A549 (cell line): ENCODE measurements at regions not wholly inside any gene's neighbourhood (a gene's known extent, or its start where the extent isn't known, plus 50 kb on each side); places are given as distances from the start of the nearest gene placed in this dataset.

ENCODE experiments used
- ATAC-seq, 2 experiments: fragments of 200-7000 bp in 1 of 2; fragments of >200 bp in 1 of 2; cut with Nextera tagmentation in 1 of 2; cut with Tn5 transposase in 1 of 2; 3 replicates each; pipeline versions ENCODE4 v1.8.0 to v1.9.1; 2018 to 2020; ENCODE audit warnings: mild to moderate bottlenecking in 1 of 2, moderate library complexity in 1 of 2
- CTCF ChIA-PET: fragments of 300-600 bp; sonication (Branson Sonifier 250); formaldehyde crosslinking; extraction: SDS; loops from one replicate; lab custom pipeline; 2021; ENCODE audit warnings: antibody characterized with exemption, inconsistent platforms; lab: Yijun Ruan, JAX
- POLR2A ChIA-PET: fragments of 350-600 bp; formaldehyde crosslinking; extraction: SDS; loops from one replicate; lab custom pipeline; 2021; ENCODE audit warnings: antibody characterized with exemption, inconsistent platforms; lab: Yijun Ruan, JAX
- DNase-seq, 2 experiments: peaks; one replicate each; pipeline versions ENCODE4 v3.0.0 to v3.0.0-alpha.2; 2011 to 2016; ENCODE audit warnings: low read depth in 1 of 2, low spot score in 1 of 2
- FAIRE-seq: peaks from 2 replicates; lab custom pipeline; 2011; peaks lifted over from hg19 to GRCh38; lab: Jason Lieb, UNC
- H3K27ac ChIP-seq, 2 experiments: fragments of >200 bp; sonication (Bioruptor Twin); formaldehyde crosslinking; 3 replicates each; pipeline ENCODE4 v1.5.1; 2016 to 2017
- H3K4me1 ChIP-seq: fragments of >200 bp; sonication (Bioruptor Twin); formaldehyde crosslinking; 3 replicates; pipeline ENCODE4 v1.6.1; 2016
- H3K4me2 ChIP-seq: fragments of >200 bp; sonication (Bioruptor Twin); formaldehyde crosslinking; 3 replicates; pipeline ENCODE4 v1.6.1; 2016
- H3K4me3 ChIP-seq: fragments of >200 bp; sonication (Bioruptor Twin); formaldehyde crosslinking; 3 replicates; pipeline ENCODE4 v1.5.1; 2016
- H3K9me3 ChIP-seq: fragments of >200 bp; sonication (Bioruptor Twin); formaldehyde crosslinking; 3 replicates; pipeline ENCODE4 v1.6.1; 2016
- ATOH8 ChIP-seq: fragments of 250-450 bp; sonication (Bioruptor Pico); IDR thresholded peaks from 2 replicates; pipeline ENCODE4 v1.5.0; 2020; ENCODE audit warnings: low read depth, mild to moderate bottlenecking, moderate library complexity
- BHLHE40 ChIP-seq: IDR thresholded peaks from 2 replicates; pipeline ENCODE4 v1.6.1; 2012; ENCODE audit warnings: low read depth, low read length, inconsistent platforms
- CBX2 ChIP-seq: fragments of 200-600 bp; sonication (generic); IDR thresholded peaks from 2 replicates; pipeline ENCODE4 v1.6.1; 2016; ENCODE audit warnings: low read depth, mild to moderate bottlenecking, borderline replicate concordance
- CBX8 ChIP-seq: fragments of 200-600 bp; sonication (generic); IDR thresholded peaks from 2 replicates; pipeline ENCODE4 v1.6.1; 2016
- CEBPB ChIP-seq, 2 experiments: fragments of >200 bp in 1 of 2; sonication (Bioruptor Twin) in 1 of 2; formaldehyde crosslinking in 1 of 2; IDR thresholded peaks; 2 replicates each; pipeline ENCODE4 v1.6.1; 2012 to 2016
- CHD4 ChIP-seq: fragments of 200-600 bp; sonication (generic); IDR thresholded peaks from 2 replicates; pipeline ENCODE4 v1.6.1; 2016; ENCODE audit warnings: antibody characterized with exemption, mild to moderate bottlenecking, borderline replicate concordance
- E2F6 ChIP-seq: IDR thresholded peaks from 2 replicates; pipeline ENCODE4 v1.6.1; 2012; ENCODE audit warnings: low read depth, borderline replicate concordance
- EP300 ChIP-seq, 2 experiments: fragments of >200 bp; sonication (Bioruptor Twin); formaldehyde crosslinking; IDR thresholded peaks; 2 replicates in 1 of 2; 3 replicates in 1 of 2; pipeline ENCODE4 v1.6.1; 2016 to 2017
- FOSB ChIP-seq: fragments of 250-450 bp; sonication (Bioruptor Pico); IDR thresholded peaks from 2 replicates; pipeline ENCODE4 v1.5.0; 2020; ENCODE audit warnings: mild to moderate bottlenecking, moderate library complexity
- GATA3 ChIP-seq: IDR thresholded peaks from 2 replicates; pipeline ENCODE4 v1.6.1; 2012; ENCODE audit warnings: borderline replicate concordance
- HES2 ChIP-seq: fragments of >200 bp; sonication (Bioruptor Twin); formaldehyde crosslinking; IDR thresholded peaks from 2 replicates; pipeline ENCODE4 v1.6.1; 2016
- HEYL ChIP-seq: fragments of 250-450 bp; sonication (Bioruptor Pico); IDR thresholded peaks from 2 replicates; pipeline ENCODE4 v1.8.0; 2021; ENCODE audit warnings: mild to moderate bottlenecking, moderate library complexity
- HMGXB4 ChIP-seq: fragments of 250-450 bp; sonication (Bioruptor Pico); IDR thresholded peaks from 2 replicates; pipeline ENCODE4 v1.5.0; 2021; ENCODE audit warnings: mild to moderate bottlenecking, moderate library complexity, borderline replicate concordance
- HOXB13 ChIP-seq: fragments of 250-450 bp; sonication (Bioruptor Pico); IDR thresholded peaks from 2 replicates; pipeline ENCODE4 v1.5.0; 2020; ENCODE audit warnings: low read depth, mild to moderate bottlenecking, moderate library complexity
- HOXB5 ChIP-seq: fragments of 250-450 bp; sonication (Bioruptor Pico); IDR thresholded peaks from 2 replicates; pipeline ENCODE4 v1.5.0; 2020; ENCODE audit warnings: mild to moderate bottlenecking, moderate library complexity
- JUNB ChIP-seq: fragments of >200 bp; sonication (Bioruptor Twin); formaldehyde crosslinking; IDR thresholded peaks from 2 replicates; pipeline ENCODE4 v1.6.1; 2016
- KDM5A ChIP-seq: fragments of 200-600 bp; sonication (generic); IDR thresholded peaks from 2 replicates; pipeline ENCODE4 v1.6.1; 2016; ENCODE audit warnings: antibody characterized with exemption, mild to moderate bottlenecking
- MAFK ChIP-seq: fragments of 450-650 bp; IDR thresholded peaks from 2 replicates; pipeline ENCODE4 v1.6.1; 2014; ENCODE audit not compliant: partially characterized antibody
- NFE2L2 ChIP-seq: fragments of 150-350 bp; conservative IDR thresholded peaks from 2 replicates; pipeline ENCODE4 v1.6.1; 2014; ENCODE audit warnings: low read length
- NPAS2 ChIP-seq: fragments of 250-450 bp; sonication (Bioruptor Pico); IDR thresholded peaks from 2 replicates; pipeline ENCODE4 v1.8.0; 2022; ENCODE audit warnings: mild to moderate bottlenecking, moderate library complexity, borderline replicate concordance
- PBX3 ChIP-seq: IDR thresholded peaks from 2 replicates; pipeline ENCODE4 v1.6.1; 2012
- PHF8 ChIP-seq: fragments of 200-600 bp; sonication (generic); IDR thresholded peaks from 2 replicates; pipeline ENCODE4 v1.6.1; 2016; ENCODE audit warnings: low read depth, mild to moderate bottlenecking, antibody characterized with exemption, moderate library complexity, borderline replicate concordance
- POLR2A ChIP-seq: IDR thresholded peaks from 2 replicates; pipeline ENCODE4 v1.6.1; 2012; ENCODE audit warnings: mild to moderate bottlenecking, low read length
- RARB ChIP-seq: fragments of 250-450 bp; sonication (Bioruptor Pico); IDR thresholded peaks from 2 replicates; pipeline ENCODE4 v1.8.0; 2021; ENCODE audit warnings: mild to moderate bottlenecking, moderate library complexity
- RCOR1 ChIP-seq: fragments of 150-350 bp; IDR thresholded peaks from 2 replicates; pipeline ENCODE4 v1.6.1; 2014; ENCODE audit warnings: antibody characterized with exemption, low read length, low read depth
- RFX5 ChIP-seq: fragments of 450-650 bp; IDR thresholded peaks from 2 replicates; pipeline ENCODE4 v1.7.1; 2014; ENCODE audit warnings: antibody characterized with exemption, mild to moderate bottlenecking, moderate library complexity
- RNF2 ChIP-seq: fragments of 200-600 bp; sonication (generic); IDR thresholded peaks from 2 replicates; pipeline ENCODE4 v1.6.1; 2016; ENCODE audit warnings: low read depth, mild to moderate bottlenecking, antibody characterized with exemption, moderate library complexity, borderline replicate concordance
- TP53 ChIP-seq: fragments of 250-450 bp; sonication (Bioruptor Pico); IDR thresholded peaks from 2 replicates; pipeline ENCODE4 v1.5.0; 2021; ENCODE audit warnings: mild to moderate bottlenecking, moderate library complexity
- ZFP36 ChIP-seq: fragments of 450-650 bp; IDR thresholded peaks from 2 replicates; pipeline ENCODE4 v1.6.1; 2014; ENCODE audit warnings: borderline replicate concordance; ENCODE audit not compliant: partially characterized antibody
- ZSCAN20 ChIP-seq: fragments of 250-450 bp; sonication (Bioruptor Pico); IDR thresholded peaks from 2 replicates; pipeline ENCODE4 v1.8.0; 2022; ENCODE audit warnings: mild to moderate bottlenecking, moderate library complexity
- WGBS: methylation state at CpG from one replicate; pipeline ENCODE4 v1.1.6; 2017; ENCODE audit errors: missing lambda C conversion rate; 5-methylcytosine and 5-hydroxymethylcytosine counted together

- Histone ChIP-seq H3K4me3 (no peak overlapping the region), H3K4me2 (no peak overlapping the region), H3K4me1 (no peaks in the 10 kb centered on the region), H3K9me3 (no peaks in the 10 kb centered on the region), H3K27ac (no peak overlapping the region)
- DNase-seq (no peak), FAIRE-seq (no peak), ATAC-seq (no peak)
- TF ChIP-seq GATA3 (no peak), RFX5 (no peak), BHLHE40 (no peak)
- POLR2A ChIA-PET = no interaction called here
- CTCF ChIA-PET = no interaction called here
- WGBS = 43% methylated on average over 7 of the region's 8 CpGs
These were observed 488.4 kb upstream of the ADGRL2 start for GRCh38 chr1:81312272-81312754.

GRCh38 chr1:81310250-81310649 lies 490.5 kb upstream of the ADGRL2 start:
- FAIRE-seq (no peak), ATAC-seq (no peak), DNase-seq (no peak)
- H3K27ac ChIP-seq = no peak overlapping the region
- no peaks in the 10 kb centered on the region for H3K9me3 ChIP-seq
- CTCF ChIA-PET = no interaction called here
- H3K4me1 ChIP-seq = no peaks in the 10 kb centered on the region
- H3K4me3 ChIP-seq = no peak overlapping the region
- POLR2A ChIA-PET = no interaction called here
- TF ChIP-seq CBX2 (no peak), NFE2L2 (no peak), E2F6 (no peak), CBX8 (no peak), RNF2 (no peak), HEYL (CRISPR knock-in tag) (no peak), JUNB (no peak), CHD4 (no peak), HOXB13 (CRISPR knock-in tag) (no peak), NPAS2 (CRISPR knock-in tag) (no peak), HES2 (no peak), HOXB5 (CRISPR knock-in tag) (no peak)
- WGBS = 73% methylated on average over 1 of the region's 1 CpG
- H3K4me2 ChIP-seq = no peak overlapping the region

GRCh38 chr1:81308191-81308590 lies 492.5 kb upstream of the ADGRL2 start:
- FAIRE-seq = no peak
- no peak for ATAC-seq
- ChIA-PET POLR2A (no interaction called here), CTCF (no interaction called here)
- H3K4me1 ChIP-seq = peaks cover 5% of the 10 kb centered on the region; the same call in 2 of the 3 replicates
- no peak for DNase-seq
- H3K4me3 ChIP-seq = no peak overlapping the region
- TF ChIP-seq CEBPB (IDR thresholded peaks at IDR 0.05) = no peak
- no peak for TF ChIP-seq PBX3
- no peak for TF ChIP-seq NFE2L2
- no peak for TF ChIP-seq RNF2
- no peak for TF ChIP-seq TP53 (CRISPR knock-in tag)
- no peak overlapping the region for H3K27ac ChIP-seq
- WGBS = 34% methylated on average over 6 of the region's 6 CpGs
- H3K4me2 ChIP-seq = no peak overlapping the region
- H3K9me3 ChIP-seq = no peaks in the 10 kb centered on the region

- FAIRE-seq = no peak
- Histone ChIP-seq H3K4me1 (peaks cover 5% of the 10 kb centered on the region; the same call in 2 of the 3 replicates), H3K27ac (no peak overlapping the region), H3K9me3 (no peaks in the 10 kb centered on the region), H3K4me2 (no peak overlapping the region), H3K4me3 (no peak overlapping the region)
- no peak for ATAC-seq
- 25% methylated on average over 5 of the region's 5 CpGs for WGBS
- DNase-seq = no peak
- ChIA-PET POLR2A (no interaction called here), CTCF (no interaction called here)
- TF ChIP-seq ATOH8 (no peak), ZFP36 (no peak), RCOR1 (no peak), EP300 (IDR thresholded peaks at IDR 0.05) (no peak), FOSB (no peak), ZSCAN20 (CRISPR knock-in tag) (no peak), HMGXB4 (CRISPR knock-in tag) (no peak), KDM5A (no peak), BHLHE40 (no peak), RARB (no peak), PHF8 (no peak), POLR2A (no peak), MAFK (no peak)
These were observed 492.9 kb upstream of the ADGRL2 start for GRCh38 chr1:81307786-81308185.
